ENCODE measurements at regions not wholly inside any gene's neighbourhood (a gene's known extent, or its start where the extent isn't known, plus 50 kb on each side); places are given as distances from the start of the nearest gene placed in this dataset.

GRCh38 chr5:37889612-37890317 is 49.9 kb upstream of the GDNF start:
- peaks cover 5% of the 10 kb centered on the region for H3K27me3 Mint-ChIP-seq
- ATAC-seq (no peak), DNase-seq (no peak)
- H3K27ac Mint-ChIP-seq, result no peak overlapping the region
- H3K9me3 ChIP-seq (ENCODE audit: control insufficient read depth, low read length, poor library complexity, severe bottlenecking), result no peaks in the 10 kb centered on the region
- no peak overlapping the region for H3K4me3 Mint-ChIP-seq
- no peaks in the 10 kb centered on the region for H3K4me1 Mint-ChIP-seq
- H3K36me3 Mint-ChIP-seq (ENCODE audit: low read depth), result no peaks in the 10 kb centered on the region
